ENCODE measurements at regions not wholly inside any gene's neighbourhood (a gene's known extent, or its start where the extent isn't known, plus 50 kb on each side); places are given as distances from the start of the nearest gene placed in this dataset.

DNA sequence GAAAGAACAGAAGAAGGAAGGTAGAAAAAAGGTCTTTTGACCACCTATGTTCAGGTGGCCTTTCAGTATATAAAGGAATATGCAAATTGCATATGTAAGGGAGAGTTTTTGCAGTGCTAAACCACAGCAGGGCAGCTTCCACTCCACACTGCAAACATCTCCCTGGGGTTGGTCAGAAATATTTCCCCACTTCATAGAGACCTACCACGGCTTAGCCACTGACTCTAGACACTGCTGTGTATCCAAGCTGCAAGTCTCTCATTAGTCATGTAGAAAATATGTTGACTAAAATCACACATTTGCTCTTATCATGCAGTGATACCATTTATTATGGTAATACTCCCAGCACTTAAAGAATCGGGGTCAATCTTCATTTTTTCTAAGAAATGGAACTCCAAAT, 214.9 kb upstream of the NR2F2 start:
- TF ChIP-seq CTCF (IDR thresholded peaks at IDR 0.05) (no peak), ZFX (IDR thresholded peaks at IDR 0.05; ENCODE audit: borderline replicate concordance) (no peak)

All from 22Rv1 (cell line).